NK-92 (cell line): ENCODE measurements at regions not wholly inside any gene's neighbourhood (a gene's known extent, or its start where the extent isn't known, plus 50 kb on each side); places are given as distances from the start of the nearest gene placed in this dataset.

Experiments
- DNase-seq: peaks from one replicate; lab custom pipeline; 2025; ENCODE audit not compliant: unreplicated experiment; lab: John Stamatoyannopoulos, UW

DNA sequence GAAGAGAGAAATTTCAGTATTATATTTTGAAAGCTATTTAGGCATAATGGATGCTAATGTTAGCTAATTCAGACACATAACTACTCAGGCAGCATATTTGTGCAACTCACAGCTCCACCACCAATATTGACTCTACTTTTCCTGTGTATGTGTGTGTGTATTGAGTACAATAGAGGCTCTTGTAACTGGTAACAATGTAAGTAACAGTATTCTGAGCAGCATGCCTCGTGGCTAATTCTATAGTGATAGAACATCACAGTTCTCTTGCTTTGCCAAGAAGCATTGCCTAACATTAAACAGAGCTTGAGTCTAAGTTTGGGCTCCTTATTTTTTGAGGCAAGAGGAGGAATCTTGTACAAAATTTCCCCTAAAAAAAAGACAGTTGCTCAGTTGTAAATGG lies 98.6 kb upstream of the ARHGEF26 start:
- no peak for DNase-seq

GRCh38 chr3:154023148-154023547 lies 98.0 kb upstream of the ARHGEF26 start:
- no peak for DNase-seq

DNA sequence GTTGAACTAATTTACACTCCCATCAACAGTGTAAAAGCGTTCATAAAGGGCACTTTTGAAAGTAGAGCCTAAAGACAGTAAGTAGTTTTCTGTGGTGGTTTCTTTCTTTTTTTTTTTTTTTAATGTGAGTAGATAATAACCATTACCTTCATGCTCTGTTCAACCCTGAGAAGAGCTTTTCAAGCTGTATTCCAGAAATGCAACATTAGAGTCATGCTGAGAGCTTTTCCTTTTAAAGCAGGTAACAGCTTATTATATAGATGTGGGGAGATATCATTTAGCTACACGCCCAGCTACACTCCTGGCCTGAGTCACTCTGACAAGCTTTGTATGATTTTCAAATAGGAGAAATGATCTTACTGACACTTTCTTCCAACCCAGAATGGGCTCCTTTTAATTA lies 96.2 kb upstream of the ARHGEF26 start:
- DNase-seq, result no peak

GRCh38 chr3:154029926-154030325 lies 91.3 kb upstream of the ARHGEF26 start:
- DNase-seq, result no peak

DNA sequence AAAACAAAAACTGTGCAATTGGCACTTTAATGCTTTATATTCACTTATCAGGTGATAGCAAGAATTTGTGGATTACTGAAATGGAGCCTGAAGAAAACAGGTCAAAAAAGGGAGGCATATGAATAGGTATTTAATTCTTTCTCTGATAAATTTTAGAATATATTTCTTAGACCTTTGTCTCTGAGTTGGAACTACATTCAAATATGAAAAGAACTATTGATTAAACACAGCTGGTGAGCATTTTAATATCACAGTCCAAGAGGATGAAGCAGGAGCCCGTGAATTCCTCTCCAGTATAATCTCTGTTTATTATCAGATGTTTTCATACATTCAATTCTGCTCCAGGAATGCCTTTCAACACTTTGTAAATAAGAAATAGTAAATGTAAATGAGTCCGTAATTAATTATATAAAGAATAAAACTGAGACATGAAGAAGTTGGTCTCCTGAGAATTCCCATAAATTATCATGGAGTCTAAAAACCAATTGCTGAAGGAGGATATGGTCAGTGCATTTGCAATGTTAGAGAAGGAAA lies 86.3 kb upstream of the ARHGEF26 start:
- DNase-seq, result no peak

DNA sequence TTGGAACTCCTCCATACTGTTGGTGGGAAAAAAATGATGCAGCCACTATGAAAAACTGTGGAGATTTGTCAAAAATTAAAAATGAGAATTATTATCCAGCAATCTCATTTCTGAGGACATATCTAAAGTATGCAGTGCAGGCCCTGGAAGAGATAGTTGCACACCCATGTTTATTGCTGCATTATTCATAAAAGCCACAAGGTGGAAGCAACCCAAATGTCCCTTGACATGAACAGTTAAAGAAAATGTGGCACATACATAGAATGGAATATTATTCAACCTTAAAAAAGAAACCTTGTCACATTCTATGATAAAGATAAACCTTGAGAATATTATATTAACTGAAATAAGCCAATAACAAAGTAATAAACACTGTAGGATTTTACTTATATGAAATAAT lies 80.9 kb upstream of the ARHGEF26 start:
- no peak for DNase-seq

- no peak for DNase-seq
Observed at GRCh38 chr3:154044671-154045070, 76.5 kb upstream of the ARHGEF26 start.

GRCh38 chr3:154050216-154050615 lies 71.0 kb upstream of the ARHGEF26 start:
- no peak for DNase-seq

GRCh38 chr3:154050766-154051165 lies 70.4 kb upstream of the ARHGEF26 start:
- no peak for DNase-seq

- no peak for DNase-seq
Observed at GRCh38 chr3:154059833-154060232, 61.4 kb upstream of the ARHGEF26 start.

DNA sequence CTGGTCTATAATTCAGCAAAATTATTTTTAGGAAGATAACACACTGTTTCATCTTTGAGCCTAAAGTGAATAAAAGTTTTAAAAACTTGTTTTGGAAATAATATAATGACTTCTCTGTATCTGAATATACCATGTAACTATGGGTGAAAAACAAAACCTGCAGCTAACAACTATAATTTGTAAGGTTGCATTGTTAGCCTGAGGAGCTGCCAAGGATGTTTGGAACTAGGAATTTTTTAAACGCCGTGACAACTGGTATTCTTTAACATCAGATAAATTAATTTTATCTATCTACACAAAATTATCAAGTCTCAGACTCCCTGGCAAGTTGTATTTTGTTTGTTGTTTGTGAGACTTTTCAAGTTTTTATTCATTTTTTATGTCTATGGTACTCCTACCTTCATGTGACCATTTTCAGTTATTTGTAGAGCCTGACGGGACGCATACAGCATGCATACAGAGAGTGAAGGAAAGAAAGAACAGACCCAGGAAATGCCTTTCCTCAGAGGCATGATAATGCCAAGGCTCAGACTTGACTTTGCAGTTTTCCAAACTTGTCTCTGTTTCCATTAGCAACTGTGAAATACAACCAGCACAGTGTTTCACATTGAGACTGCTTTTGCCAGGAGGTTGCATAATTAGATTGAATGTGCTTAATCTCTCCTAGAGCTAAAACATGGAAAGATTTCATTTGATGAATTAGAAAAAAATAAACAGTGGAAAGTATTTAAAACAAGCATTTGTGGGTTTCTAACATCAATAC lies 60.8 kb upstream of the ARHGEF26 start:
- DNase-seq, result no peak

DNA sequence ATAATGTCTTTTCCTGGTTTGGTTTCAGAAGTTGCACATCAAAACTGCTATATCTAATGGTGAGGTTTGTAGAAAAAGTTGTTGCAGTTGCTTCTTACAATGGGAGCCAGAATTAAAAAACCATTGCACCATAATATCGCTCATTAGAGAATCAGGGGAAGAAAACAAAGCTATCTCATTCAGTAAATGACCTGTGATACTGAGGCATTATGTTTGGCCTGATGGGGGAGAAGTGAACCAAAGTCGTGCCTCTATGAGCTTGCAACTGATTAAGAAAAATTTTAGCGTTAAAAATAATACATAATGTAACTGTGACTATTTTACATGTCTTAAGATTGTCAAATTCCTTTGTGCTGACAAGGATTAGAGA lies 60.2 kb upstream of the ARHGEF26 start:
- DNase-seq, result no peak

DNA sequence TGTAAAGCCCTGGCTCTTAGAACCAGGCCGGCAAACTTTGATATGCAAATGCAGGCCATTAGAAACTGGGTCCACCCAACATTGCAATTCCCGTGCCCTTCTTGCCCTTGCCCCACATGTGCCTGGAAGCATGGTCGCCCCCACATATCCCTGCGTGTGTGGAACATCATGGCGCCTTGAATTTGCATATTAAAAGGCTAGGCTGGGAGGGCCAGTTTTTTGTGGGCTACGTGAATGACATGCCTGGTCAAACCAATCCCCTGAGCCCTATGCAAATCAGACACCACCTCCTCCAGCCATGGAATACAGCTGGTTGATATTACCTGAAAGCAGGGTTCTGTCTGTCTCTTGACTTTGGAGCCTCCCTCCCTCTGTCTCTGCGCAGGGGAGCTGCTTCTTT lies 58.7 kb upstream of the ARHGEF26 start:
- DNase-seq, result no peak

DNA sequence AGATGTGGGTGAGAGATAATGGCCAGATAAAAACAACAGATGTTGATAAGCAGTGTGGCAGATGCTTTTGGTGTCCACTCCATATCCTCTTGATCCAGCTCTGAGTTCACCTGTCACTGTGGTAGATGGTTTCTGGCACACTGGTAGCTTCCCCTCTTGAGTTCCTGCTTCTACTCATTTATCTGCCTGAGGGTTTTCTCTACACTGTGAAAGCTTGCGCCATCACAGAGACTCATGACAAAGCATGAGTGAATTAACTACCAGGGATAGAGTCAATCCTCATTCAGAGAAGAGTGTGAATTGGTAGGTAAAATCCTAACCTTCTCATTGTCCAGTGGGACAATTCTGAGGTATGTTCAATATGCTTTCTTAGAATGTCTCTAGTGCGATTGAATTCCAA lies 50.0 kb upstream of the ARHGEF26 start:
- no peak for DNase-seq
